T-helper 1 cell (primary cell): ENCODE measurements at regions not wholly inside any gene's neighbourhood (a gene's known extent, or its start where the extent isn't known, plus 50 kb on each side); places are given as distances from the start of the nearest gene placed in this dataset.
"Not testable (repeated sequence)": the region's sequence is repeated elsewhere in the genome, so short reads cannot be mapped to it uniquely, and the experiment has no call there.

ENCODE experiments used
- DNase-seq, 5 donors: peaks; one replicate each; pipeline ENCODE4 v3.0.0-alpha.2; 2012 to 2020

DNA sequence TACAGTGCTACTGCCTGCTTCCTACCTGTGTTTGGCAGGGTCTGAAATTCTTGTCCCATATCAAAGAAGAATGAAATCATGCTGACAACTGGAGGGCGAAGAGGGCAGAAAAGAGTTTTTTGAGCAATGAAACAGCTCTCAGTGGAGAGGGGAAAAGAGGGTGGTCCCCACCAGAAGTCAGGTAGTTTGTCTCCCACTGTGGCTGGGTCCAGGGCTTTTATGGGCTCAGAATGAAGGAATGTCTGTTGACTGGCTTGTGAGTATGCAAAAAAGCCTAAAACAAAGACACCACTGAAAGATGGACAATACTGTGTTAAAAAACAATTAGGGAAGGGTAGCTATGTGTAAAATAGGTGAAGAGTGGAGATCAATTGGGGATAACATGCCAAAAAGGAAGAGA lies 115.0 kb downstream of the ADAM29 start:
- DNase-seq = no peak

DNA sequence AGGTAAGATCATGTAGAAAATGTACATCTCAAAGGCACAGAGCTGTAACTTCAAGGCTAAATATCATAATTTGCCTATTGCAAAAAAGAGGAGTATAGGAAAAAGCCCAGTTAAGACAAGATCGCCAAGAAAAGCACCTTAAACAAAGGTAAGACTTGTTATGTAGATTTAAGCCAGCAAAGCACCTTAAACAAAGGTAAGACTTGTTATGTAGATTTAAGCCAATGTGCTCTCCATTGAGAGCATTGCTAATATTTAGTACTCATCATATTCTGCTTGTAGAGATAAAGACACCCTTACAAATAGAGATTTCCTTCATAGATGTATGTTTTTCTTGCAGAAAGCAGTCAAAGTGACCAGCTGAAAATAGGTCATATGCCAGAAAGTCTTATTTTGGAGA lies 115.8 kb downstream of the ADAM29 start:
- no peak for DNase-seq

DNA sequence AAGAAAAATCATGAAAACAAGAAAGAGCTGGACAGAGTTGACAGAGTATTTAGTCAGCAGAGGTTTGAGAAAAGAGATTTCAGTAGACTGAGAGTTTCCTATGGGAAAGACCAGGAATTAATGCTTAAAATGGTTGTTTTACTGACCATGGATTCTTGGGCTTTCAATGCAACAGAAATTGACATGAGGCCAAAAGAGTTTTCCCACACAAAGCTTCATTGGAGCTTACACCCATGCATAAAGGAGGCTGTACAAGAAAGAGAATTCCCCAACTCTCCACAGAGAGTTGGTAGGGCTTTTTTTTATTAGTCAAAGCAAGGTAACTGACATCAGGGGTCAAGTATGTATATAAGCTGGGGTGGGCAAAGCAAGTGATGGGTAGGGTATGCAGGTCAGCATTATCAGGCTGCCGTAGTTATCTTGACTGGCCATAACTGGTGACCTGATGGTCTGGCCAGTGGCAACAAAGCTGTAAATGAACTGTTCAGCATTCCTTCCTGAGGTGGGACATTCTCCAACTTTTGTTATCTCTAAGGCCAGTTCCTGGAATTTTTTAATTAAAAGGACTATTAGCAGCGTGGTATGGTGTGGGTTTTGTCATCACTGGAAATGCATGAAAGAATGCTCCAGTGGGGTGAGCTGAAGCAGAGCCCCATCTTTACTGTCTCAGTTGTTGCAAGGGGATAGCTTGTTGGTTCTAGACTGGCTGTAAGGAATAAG lies 117.0 kb downstream of the ADAM29 start:
- no peak for DNase-seq

DNA sequence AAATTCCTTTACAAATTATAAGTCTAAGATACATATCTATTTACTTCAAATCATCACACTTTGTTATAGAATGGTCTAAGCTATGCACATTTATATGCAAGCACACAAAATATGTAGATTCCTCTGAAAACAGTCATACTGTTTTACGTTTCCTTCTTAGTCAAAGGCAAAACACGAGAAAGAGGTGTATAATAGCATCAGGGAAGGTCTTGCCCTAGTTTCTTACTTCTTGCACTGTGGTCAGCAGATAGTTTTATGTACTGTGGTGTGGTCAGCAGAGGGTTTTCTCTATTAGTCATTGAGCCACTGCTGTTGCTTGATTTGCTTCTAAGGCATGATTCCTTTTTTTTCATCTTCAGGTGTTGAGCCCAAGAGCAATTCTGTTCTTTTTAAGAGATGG lies 117.7 kb downstream of the ADAM29 start:
- no peak for DNase-seq

DNA sequence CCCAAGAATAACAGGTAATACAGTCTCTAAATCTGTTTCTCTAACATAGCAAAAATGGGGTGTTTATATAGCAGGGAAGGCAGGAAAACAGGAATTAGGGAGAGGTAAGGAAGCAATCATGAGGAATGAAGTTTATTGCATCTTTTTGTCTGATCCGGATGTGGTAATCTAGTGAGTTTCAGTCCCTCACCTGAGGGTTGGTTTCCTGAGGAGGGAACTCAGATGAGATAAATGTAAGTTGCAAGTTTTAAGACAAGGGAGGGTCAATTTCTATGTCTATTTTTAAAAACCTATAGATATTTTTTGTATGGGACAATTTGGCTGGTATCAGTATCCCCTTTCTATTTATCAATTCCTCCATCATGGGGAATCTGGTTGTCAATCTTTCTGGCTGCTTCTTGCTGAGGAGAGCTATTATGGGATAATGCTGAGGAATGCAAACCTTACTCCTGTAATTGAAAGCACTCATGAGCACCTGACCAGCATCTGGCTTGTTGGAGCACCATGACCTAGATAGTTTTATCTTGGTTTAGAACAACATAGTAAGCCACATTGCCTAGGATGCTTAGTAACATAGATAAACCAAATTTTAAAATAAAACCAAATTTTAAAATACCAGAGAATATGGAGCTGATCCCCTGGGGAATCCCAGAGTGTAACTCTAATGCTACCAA lies 130.1 kb downstream of the ADAM29 start:
- no peak for DNase-seq

DNA sequence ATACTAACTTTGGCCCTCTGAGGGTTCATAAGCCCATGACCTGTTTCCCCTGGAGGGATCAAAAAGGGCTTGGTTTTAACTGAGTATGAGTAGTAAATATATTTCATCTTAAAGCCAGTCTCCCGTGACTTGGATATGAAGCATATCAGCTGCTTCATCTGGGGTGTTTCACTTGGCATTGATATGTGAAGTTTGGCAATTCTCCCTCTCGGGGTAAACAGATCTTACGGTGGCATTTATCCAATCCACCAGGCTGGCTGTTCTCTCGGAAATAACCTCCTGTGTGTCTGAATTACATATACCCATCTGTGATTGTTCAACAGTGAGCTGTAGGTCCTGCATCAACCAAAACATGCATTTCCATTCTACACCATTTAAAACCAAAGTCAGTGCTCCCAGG lies 130.7 kb downstream of the ADAM29 start:
- DNase-seq = no peak

DNA sequence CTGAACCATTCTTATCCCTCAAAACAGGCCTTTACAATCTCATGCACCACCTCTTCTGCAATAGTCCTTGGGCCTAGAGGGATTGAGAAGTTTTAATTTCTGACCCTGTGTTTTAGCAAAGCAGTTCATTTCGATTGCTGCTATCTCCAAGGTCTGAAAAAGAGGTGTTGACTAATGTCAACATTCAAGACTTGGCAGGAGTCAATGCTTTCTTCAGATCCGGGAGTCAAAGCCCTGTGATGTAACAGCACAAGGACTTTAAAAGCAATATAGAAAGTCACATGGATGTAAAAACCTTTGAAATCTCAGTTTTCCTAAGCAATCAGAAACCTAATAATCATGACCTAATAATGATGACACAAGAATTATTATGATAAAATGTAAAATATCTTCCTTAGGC lies 133.8 kb downstream of the ADAM29 start:
- DNase-seq = no peak

DNA sequence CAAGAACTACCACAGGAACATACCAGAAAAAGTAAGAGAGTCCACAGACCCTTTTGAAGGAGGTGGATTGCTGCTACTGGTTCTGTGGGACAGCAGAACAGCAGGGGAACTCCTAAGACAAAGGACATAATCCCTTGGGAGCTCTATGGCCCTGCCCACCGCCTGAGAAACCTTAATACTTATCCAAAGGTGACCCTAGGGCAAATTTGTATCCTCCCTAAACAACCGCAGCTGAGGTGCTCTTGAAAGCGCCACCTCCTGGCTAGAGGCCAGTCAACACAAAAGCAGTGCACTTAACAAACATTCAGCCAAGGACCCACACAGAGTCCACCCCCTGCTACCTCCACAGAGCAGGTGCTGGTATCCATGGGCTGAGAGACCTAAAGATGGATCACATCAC lies 136.8 kb downstream of the ADAM29 start:
- DNase-seq = no peak

DNA sequence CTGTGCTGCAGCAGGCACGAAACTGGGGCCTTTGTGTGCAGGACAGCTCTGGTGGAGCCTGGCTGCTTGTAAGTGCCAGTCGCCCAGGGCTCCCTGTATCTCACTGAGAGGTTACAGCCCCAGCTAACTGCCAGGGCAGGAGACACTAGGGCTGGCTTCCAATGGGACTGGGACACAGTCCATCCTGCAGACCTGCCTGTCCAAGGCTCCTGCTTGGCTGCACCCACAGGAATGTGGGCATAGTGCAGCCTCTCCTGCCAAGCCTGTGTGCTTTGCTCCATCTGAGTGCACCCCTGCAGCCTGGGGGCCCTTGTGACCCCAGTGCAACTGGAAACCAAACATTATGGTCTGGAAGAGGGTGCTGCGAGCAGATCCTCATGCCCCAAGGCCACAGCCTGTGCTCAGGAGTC lies 144.0 kb downstream of the ADAM29 start:
- no peak for DNase-seq

DNA sequence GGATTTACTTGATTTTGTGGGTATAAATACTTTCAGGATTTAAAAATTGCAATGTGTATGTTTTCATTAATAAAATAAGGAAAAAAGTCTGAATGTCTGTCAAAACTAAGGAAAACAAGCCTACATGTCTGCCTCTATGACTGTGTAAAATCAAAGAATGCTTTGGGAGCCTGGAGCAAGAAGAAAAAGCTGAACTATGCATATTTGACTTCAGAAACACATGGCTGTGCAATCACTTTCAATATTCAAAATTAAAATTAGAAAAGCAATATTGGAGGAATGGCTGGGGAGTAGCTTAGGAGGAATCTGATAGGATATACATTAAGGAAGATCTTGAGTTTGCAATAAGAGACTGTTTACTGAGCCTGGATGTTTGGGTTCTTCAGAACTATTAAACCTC lies 147.1 kb downstream of the ADAM29 start:
- no peak for DNase-seq

DNA sequence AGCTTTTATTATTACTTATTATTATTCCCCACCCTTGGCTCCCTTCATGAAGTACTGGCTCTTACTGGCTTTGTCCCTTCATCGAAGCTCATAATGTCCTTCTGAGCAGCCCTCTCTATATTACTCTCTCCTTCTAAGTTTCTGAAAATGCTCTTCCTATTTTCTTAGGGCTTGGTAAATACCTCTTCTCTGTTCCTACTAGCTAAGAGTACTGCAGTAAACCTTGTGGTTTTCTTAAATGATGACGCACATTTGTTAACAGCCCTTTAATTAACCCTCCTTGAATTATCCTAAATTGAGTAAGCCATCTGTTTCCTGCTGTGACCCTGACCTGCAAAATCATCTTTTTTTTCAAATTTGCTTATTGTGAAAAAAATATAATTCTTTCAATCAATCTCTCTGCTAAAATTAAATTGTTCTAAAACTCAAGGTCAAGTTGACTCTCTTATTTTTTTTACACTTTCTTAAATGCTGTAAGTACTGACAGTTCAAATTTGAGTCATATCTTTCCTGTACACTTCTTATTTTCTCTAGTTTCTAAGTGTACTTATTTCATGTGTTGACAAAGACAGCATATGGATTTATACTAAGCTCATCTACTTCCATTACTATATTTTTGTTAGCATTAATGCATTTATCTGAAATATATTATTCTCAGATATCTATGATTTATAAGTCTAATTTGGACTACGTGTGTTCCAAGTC lies 148.9 kb downstream of the ADAM29 start:
- DNase-seq = no peak

DNA sequence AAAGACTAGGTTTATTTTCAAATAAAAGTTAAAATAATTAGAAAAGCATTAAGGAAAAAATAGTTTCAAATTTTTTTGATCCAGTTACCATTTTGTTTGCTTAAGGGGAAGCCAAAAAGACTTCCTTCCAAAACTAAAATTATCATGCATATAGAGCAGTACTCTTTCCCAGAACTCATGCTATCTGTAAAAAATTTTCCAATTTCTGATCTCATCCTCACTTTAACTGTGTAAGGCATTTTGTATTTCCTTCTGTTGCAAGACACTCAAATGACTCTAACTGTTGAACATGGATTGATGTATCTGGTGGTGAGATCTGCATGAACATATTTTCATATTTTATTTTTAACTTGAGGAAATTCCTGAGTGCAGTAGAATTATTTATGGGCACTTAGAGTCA lies 150.1 kb downstream of the ADAM29 start:
- no peak for DNase-seq

DNA sequence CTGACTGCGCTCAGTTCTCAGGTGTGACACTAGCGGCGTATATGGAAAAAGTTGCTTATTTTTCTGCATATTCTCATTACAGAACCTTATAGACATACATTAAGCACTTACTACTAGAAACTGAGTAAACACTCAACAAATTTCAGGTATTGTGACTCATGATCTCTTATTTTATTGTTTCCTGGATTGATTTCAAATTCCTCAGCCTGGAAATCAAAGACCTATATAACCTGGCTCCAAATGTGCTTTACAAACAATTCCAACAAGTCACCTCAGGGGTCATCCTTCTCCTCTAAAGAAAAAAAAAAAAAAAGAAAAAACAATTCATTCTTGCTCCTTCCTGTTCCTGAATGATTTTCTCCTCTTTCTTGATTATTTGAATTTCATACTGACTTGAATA lies 152.3 kb downstream of the ADAM29 start:
- DNase-seq = no peak

DNA sequence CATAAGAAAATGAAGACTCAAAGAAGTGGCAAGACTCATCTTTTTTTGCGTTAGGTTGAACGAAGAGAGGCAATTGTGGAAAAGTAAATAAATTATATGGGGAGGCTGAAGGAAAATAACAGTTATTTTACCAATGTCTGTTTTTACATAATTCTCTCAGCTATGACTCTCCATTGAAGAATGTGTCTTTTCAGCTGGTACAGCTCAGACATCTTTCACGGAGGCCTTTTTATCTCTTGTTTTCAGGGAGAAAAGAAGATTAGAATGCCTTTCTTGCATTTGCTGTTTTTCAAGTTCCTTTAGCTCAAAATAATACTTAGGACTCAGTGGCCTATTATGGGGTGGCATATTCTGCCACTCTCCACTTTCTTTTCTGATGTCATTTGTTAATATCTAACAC lies 153.0 kb downstream of the ADAM29 start:
- no peak for DNase-seq

DNA sequence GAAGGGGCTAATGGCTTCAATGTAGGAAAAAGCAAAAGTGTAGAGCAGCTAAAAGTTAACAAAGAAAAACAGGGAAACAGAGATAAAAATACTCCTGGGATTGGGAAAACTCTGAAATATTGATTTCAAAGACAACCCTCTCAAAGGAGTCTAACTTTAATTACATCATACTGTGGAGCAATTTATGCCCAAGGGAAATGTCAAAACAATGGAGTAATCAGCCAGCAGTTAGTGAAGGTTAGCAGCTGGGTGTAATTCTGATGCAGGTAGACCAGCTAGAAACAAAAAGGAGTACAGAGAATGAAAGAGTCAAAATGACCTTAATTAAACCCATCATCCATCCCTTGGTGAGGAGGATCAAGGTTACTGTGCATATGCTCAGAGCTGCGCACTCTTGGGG lies 169.0 kb downstream of the ADAM29 start:
- no peak for DNase-seq

DNA sequence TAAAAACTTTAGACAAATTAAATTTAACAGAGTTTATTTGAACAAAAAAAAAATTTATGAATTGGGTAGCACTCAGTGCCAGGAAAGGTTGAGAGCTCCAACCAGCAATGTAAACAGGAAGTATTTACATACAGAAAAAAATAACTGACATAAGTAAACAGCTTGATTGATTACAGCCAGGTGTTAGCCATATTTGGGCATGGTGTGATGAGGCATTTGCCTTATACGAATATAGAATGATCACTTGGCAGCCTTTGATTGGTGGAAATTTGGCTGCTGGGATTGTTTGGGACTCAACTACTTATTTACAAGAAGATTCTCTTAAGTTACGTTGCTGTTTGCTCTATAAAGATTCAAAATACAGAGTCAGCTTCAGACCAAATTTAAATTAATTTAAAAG lies 172.0 kb downstream of the ADAM29 start:
- no peak for DNase-seq

DNA sequence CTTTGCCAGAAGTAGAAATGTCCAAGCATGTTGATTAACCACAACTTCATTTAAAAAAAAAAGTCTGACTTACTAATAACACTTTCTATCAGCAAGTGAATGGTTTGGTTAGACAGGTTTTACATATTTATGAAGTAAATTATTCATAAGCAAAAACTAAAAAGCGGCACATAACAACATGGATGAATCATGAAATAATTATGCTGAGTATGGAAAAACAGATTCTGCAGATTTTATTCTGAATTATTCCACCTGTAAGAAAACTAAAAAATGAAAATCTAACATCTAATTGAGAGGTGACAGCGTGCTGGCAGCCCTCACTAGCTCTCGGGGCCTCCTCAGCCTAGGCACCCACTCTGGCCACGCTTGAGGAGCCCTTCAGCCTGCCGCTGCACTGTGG lies 173.5 kb downstream of the ADAM29 start:
- no peak for DNase-seq

DNA sequence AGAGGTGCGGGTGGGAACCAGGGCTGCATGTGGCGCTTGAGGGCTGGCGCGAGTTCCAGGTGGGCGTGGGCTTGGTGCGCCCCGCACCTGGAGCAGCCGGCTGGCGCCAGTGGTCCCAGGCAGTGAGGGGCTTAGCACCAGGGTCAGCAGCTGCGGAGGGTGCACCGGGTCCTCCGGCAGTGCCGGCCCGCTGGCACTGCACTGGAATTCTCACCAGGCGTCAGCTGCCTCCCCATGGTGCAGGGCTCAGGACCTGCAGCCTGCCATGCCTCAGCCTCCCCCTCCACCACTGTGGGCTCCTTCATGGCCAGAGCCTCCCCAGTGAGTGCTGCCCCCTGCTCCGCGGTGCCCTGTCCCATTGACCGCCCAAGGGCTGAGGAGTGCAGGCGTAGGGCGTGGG lies 174.0 kb downstream of the ADAM29 start:
- DNase-seq = no peak

DNA sequence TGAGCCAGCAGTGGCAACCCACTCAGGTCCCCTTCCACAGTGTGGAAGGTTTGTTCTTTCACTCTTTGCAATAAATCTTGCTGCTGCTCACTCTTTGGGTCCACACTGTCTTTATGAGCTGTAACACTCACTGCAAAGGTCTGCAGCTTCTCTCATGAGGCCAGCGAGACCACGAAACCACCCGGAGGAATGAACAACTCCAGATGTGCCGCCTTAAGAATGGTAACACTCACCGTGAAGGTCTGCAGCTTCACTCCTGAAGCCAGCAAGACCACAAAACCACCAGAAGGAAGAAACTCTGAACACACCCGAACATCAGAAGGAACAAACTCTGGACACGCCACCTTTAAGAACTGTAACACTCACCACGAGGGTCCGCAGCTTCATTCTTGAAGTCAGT lies 174.9 kb downstream of the ADAM29 start:
- DNase-seq = not testable (repeated sequence)

DNA sequence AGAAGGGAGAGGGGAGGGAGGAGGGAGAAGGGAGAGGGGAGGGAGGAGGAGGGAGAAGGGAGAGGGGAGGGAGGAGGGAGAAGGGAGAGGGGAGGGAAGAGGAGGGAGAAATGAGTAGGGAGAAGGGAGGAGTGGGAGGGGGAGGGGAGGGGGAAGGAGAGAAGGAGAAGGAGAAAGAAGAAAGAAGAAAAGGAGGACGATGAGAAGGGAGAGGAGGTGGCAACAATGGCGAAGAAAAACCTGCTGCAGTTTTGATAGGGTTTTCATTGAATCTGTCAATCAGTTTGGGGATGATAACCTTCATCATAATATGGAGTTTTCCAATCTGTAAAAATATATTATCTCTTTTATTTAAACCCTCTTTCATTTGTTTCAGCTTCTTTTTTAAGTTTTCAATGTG lies 185.2 kb downstream of the ADAM29 start:
- no peak for DNase-seq

DNA sequence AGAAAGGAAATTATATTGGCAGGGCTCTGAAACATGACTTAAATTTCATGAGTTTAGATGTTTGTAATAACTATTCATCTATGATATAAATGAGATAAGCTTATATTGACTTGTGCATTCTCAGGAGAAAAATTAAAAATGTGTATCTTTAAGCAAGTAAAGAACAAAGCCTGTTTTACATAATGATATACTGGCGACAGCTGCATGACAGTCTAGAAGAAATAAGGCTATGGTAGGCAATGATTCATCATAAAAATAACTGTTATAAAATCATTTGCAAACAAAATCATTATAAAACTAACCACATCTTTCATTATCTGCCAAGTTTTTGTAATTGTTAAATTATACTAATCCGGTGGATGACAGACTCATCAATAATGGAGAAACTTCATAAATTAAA lies 188.1 kb downstream of the ADAM29 start:
- no peak for DNase-seq

DNA sequence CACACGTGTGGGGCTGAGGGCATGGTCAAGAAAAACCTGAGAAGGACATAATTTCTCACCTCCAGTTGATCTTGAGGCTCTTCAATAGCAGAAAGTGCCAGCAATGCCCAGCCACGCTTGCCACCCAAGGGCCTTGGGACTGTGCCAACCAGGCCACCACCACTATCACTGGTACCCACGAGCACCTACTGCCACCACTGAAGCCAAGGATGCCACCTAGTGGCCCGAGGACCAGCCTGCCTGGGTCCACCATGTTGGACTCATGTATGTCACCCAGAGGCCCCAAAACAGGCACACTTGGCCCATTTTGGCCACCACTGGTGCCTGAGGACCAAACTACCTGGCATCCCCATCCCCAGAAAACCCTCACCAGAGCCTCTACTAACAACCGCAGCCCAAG lies 191.8 kb downstream of the ADAM29 start:
- no peak for DNase-seq

DNA sequence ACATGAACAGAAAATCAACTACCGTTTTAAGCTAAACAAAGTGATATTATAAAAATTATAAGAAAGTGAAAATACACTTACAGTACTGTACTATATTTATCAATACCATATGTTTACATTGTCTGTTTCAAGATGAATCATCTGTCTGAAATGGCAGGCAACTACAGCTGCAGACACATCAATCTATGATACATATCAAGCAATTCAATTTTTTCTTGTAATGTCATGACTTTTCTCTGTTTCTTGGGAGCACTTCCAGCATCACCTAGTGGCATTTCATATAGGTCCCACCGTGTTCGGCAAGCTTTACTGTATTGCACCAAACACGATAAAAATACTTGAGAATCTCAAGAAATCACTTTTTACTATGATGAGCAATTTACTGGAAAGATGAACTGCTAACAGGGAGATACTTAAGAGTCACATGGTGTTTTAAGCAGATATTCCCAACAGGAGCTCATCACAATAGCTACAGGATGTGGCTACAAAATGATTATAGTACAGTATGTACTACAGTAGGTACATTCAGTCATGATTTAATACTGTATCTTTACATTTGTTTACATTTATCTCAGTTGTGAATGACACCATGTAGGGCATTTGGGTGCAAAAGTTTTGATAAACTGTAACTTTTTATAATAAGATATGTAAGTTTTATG lies 207.4 kb downstream of the ADAM29 start:
- no peak for DNase-seq

DNA sequence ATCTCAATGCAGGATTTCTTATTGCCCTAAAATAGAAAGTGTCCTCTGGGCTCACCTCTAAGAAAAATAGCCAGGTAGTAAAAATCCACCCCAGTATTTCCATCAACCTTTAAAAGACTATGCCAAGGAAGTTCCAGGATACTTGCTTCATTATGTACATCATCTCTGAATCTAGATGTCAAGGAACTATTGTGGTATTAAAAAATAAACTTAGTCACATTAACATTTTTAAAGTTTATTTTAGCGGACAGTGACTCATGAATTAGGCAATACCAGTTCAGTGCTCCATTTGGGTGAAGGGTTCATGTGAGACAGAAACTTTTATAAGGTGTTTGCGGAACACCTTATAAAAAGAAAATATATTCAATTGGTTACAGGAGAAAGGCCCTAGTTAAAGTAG lies 209.2 kb downstream of the ADAM29 start:
- DNase-seq = no peak
